WTC11 (cell line): ENCODE measurements at regions not wholly inside any gene's neighbourhood (a gene's known extent, or its start where the extent isn't known, plus 50 kb on each side); places are given as distances from the start of the nearest gene placed in this dataset.

Experiments
- ATAC-seq: fragments of 200-7000 bp; cut with Tn5 transposase; 2 replicates; pipeline ENCODE4 v1.10.0; 2021; ENCODE audit warnings: mild to moderate bottlenecking, moderate library complexity
- CTCF ChIA-PET: fragments of 300-600 bp; sonication (Branson Sonifier 250); formaldehyde crosslinking; loops from one replicate; lab custom pipeline; 2021; ENCODE audit warnings: antibody characterized with exemption; lab: Charles Lee
- POLR2A ChIA-PET: fragments of 350-600 bp; sonication (Branson Sonifier 250); formaldehyde crosslinking; loops from one replicate; lab custom pipeline; 2021; ENCODE audit warnings: antibody characterized with exemption; lab: Charles Lee
- DNase-seq: peaks from one replicate; pipeline ENCODE4 v3.0.0; 2021; ENCODE audit warnings: low spot score
- H3K27ac Mint-ChIP-seq: 2 replicates; pipeline ENCODE4 v1.8.0; 2021; ENCODE audit warnings: mixed read lengths
- H3K27me3 Mint-ChIP-seq: 2 replicates; pipeline ENCODE4 v1.8.0; 2021; ENCODE audit warnings: low read depth, mild to moderate bottlenecking, moderate library complexity, mixed read lengths
- H3K36me3 Mint-ChIP-seq: 2 replicates; pipeline ENCODE4 v1.8.0; 2021; ENCODE audit warnings: mixed read lengths
- H3K4me1 Mint-ChIP-seq: 2 replicates; pipeline ENCODE4 v1.8.0; 2022; ENCODE audit warnings: mixed read lengths
- H3K4me3 Mint-ChIP-seq: 2 replicates; pipeline ENCODE4 v1.8.0; 2021; ENCODE audit warnings: mild to moderate bottlenecking, moderate library complexity, mixed read lengths
- H3K9me3 Mint-ChIP-seq: 2 replicates; pipeline ENCODE4 v1.8.0; 2021; ENCODE audit warnings: mixed read lengths
- ELF4 ChIP-seq: sonication (generic); formaldehyde crosslinking; IDR thresholded peaks from 2 replicates; pipeline ENCODE4 v1.8.1; 2022; ENCODE audit warnings: low read depth, mild to moderate bottlenecking, moderate library complexity, missing genetic modification reagents
- EMX1 ChIP-seq: fragments of 250-450 bp; sonication (Bioruptor Pico); IDR thresholded peaks from 2 replicates; pipeline ENCODE4 v1.8.0; 2021; ENCODE audit warnings: mild to moderate bottlenecking
- FOXK1 ChIP-seq: sonication (generic); formaldehyde crosslinking; IDR thresholded peaks from 2 replicates; pipeline ENCODE4 v1.8.0; 2022; ENCODE audit warnings: mild to moderate bottlenecking, moderate library complexity, missing genetic modification reagents
- HMGA2 ChIP-seq: fragments of 250-450 bp; sonication (Bioruptor Pico); IDR thresholded peaks from 2 replicates; pipeline ENCODE4 v1.4.0; 2021; ENCODE audit warnings: mild to moderate bottlenecking, moderate library complexity
- NFATC4 ChIP-seq: fragments of 250-450 bp; sonication (Bioruptor Pico); IDR thresholded peaks from 2 replicates; pipeline ENCODE4 v1.9.0; 2021; ENCODE audit warnings: mild to moderate bottlenecking
- NR3C1 ChIP-seq: sonication (generic); formaldehyde crosslinking; conservative IDR thresholded peaks from 2 replicates; pipeline ENCODE4 v1.8.1; 2023; ENCODE audit warnings: low read depth, mild to moderate bottlenecking, missing genetic modification reagents
- TEAD1 ChIP-seq: sonication (generic); formaldehyde crosslinking; IDR thresholded peaks from 2 replicates; pipeline ENCODE4 v1.8.0; 2022; ENCODE audit warnings: mild to moderate bottlenecking, missing genetic modification reagents
- TP53 ChIP-seq: sonication (generic); formaldehyde crosslinking; IDR thresholded peaks from 2 replicates; pipeline ENCODE4 v1.8.1; 2023; ENCODE audit warnings: mild to moderate bottlenecking, missing genetic modification reagents
- ZNF138 ChIP-seq: sonication (generic); formaldehyde crosslinking; conservative IDR thresholded peaks from 2 replicates; pipeline ENCODE4 v1.8.1; 2022; ENCODE audit warnings: mild to moderate bottlenecking, moderate library complexity, missing genetic modification reagents
- TF ChIP-seq, protein P1 (sequence below): fragments of 250-450 bp; sonication (Bioruptor Pico); IDR thresholded peaks from 2 replicates; pipeline ENCODE4 v1.9.0; 2021; ENCODE audit warnings: mild to moderate bottlenecking, borderline replicate concordance
- TF ChIP-seq, protein P2 (sequence below): sonication (generic); formaldehyde crosslinking; IDR thresholded peaks from 2 replicates; pipeline ENCODE4 v1.8.1; 2022; ENCODE audit warnings: low read depth, mild to moderate bottlenecking, moderate library complexity, missing genetic modification reagents, borderline replicate concordance
- TF ChIP-seq, protein P3 (sequence below): fragments of 250-450 bp; sonication (Bioruptor Pico); IDR thresholded peaks from 2 replicates; pipeline ENCODE4 v1.9.0; 2021; ENCODE audit warnings: moderate library complexity, mild to moderate bottlenecking, inconsistent platforms, borderline replicate concordance
- TF ChIP-seq, protein P4 (sequence below): sonication (generic); formaldehyde crosslinking; IDR thresholded peaks from 2 replicates; pipeline ENCODE4 v1.8.1; 2023; ENCODE audit warnings: mild to moderate bottlenecking, missing genetic modification reagents
- TF ChIP-seq, protein P5 (sequence below): sonication (generic); formaldehyde crosslinking; IDR thresholded peaks from 2 replicates; pipeline ENCODE4 v1.8.1; 2023; ENCODE audit warnings: mild to moderate bottlenecking, missing genetic modification reagents, borderline replicate concordance
- TF ChIP-seq, protein P6 (sequence below): fragments of 200-600 bp; IDR thresholded peaks from 2 replicates; pipeline ENCODE4 v1.8.0; 2022; ENCODE audit warnings: antibody characterized with exemption
- TF ChIP-seq, protein P7 (sequence below): fragments of 250-450 bp; sonication (Bioruptor Pico); conservative IDR thresholded peaks from 2 replicates; pipeline ENCODE4 v1.9.0; 2021; ENCODE audit warnings: mild to moderate bottlenecking
- TF ChIP-seq, protein P8 (sequence below): sonication (generic); formaldehyde crosslinking; IDR thresholded peaks from 2 replicates; pipeline ENCODE4 v1.8.1; 2023; ENCODE audit warnings: mild to moderate bottlenecking, missing genetic modification reagents

DNA sequence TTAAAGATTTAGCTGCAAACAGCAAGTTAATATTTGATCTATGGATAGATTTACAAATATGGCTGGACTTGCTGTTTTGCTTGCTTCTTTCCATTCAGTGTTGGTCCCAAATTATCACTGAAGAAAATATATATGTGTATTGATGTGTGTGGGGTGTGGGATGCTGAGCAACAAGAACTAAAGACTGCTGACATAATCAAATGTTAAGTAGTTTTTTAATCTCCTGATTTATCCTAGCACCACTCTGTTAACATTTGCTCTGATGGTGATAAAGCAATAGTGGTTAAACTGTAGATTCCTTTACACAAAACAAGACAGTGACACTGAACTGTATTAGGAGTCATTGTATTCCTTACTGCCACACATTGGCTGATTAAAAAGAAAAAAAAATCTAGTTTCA, 1023.5 kb upstream of the B3GALT2 start (continued):
- TF ChIP-seq, protein P1, sequence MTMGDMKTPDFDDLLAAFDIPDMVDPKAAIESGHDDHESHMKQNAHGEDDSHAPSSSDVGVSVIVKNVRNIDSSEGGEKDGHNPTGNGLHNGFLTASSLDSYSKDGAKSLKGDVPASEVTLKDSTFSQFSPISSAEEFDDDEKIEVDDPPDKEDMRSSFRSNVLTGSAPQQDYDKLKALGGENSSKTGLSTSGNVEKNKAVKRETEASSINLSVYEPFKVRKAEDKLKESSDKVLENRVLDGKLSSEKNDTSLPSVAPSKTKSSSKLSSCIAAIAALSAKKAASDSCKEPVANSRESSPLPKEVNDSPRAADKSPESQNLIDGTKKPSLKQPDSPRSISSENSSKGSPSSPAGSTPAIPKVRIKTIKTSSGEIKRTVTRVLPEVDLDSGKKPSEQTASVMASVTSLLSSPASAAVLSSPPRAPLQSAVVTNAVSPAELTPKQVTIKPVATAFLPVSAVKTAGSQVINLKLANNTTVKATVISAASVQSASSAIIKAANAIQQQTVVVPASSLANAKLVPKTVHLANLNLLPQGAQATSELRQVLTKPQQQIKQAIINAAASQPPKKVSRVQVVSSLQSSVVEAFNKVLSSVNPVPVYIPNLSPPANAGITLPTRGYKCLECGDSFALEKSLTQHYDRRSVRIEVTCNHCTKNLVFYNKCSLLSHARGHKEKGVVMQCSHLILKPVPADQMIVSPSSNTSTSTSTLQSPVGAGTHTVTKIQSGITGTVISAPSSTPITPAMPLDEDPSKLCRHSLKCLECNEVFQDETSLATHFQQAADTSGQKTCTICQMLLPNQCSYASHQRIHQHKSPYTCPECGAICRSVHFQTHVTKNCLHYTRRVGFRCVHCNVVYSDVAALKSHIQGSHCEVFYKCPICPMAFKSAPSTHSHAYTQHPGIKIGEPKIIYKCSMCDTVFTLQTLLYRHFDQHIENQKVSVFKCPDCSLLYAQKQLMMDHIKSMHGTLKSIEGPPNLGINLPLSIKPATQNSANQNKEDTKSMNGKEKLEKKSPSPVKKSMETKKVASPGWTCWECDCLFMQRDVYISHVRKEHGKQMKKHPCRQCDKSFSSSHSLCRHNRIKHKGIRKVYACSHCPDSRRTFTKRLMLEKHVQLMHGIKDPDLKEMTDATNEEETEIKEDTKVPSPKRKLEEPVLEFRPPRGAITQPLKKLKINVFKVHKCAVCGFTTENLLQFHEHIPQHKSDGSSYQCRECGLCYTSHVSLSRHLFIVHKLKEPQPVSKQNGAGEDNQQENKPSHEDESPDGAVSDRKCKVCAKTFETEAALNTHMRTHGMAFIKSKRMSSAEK (CRISPR knock-in tag), result no peak
- TF ChIP-seq, protein P2, sequence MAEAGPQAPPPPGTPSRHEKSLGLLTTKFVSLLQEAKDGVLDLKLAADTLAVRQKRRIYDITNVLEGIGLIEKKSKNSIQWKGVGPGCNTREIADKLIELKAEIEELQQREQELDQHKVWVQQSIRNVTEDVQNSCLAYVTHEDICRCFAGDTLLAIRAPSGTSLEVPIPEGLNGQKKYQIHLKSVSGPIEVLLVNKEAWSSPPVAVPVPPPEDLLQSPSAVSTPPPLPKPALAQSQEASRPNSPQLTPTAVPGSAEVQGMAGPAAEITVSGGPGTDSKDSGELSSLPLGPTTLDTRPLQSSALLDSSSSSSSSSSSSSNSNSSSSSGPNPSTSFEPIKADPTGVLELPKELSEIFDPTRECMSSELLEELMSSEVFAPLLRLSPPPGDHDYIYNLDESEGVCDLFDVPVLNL (CRISPR knock-in tag), result no peak
- no peak for TF ChIP-seq TEAD1 (CRISPR knock-in tag)
- TF ChIP-seq, protein P3, sequence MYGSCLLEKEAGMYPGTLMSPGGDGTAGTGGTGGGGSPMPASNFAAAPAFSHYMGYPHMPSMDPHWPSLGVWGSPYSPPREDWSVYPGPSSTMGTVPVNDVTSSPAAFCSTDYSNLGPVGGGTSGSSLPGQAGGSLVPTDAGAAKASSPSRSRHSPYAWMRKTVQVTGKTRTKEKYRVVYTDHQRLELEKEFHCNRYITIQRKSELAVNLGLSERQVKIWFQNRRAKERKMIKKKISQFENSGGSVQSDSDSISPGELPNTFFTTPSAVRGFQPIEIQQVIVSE (CRISPR knock-in tag), result no peak
- TF ChIP-seq NFATC4 (CRISPR knock-in tag), result no peak
- no peak for TF ChIP-seq FOXK1 (CRISPR knock-in tag)
- TF ChIP-seq NR3C1, result no peak
- TF ChIP-seq, protein P4, sequence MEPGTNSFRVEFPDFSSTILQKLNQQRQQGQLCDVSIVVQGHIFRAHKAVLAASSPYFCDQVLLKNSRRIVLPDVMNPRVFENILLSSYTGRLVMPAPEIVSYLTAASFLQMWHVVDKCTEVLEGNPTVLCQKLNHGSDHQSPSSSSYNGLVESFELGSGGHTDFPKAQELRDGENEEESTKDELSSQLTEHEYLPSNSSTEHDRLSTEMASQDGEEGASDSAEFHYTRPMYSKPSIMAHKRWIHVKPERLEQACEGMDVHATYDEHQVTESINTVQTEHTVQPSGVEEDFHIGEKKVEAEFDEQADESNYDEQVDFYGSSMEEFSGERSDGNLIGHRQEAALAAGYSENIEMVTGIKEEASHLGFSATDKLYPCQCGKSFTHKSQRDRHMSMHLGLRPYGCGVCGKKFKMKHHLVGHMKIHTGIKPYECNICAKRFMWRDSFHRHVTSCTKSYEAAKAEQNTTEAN, result no peak
- TF ChIP-seq, protein P5, sequence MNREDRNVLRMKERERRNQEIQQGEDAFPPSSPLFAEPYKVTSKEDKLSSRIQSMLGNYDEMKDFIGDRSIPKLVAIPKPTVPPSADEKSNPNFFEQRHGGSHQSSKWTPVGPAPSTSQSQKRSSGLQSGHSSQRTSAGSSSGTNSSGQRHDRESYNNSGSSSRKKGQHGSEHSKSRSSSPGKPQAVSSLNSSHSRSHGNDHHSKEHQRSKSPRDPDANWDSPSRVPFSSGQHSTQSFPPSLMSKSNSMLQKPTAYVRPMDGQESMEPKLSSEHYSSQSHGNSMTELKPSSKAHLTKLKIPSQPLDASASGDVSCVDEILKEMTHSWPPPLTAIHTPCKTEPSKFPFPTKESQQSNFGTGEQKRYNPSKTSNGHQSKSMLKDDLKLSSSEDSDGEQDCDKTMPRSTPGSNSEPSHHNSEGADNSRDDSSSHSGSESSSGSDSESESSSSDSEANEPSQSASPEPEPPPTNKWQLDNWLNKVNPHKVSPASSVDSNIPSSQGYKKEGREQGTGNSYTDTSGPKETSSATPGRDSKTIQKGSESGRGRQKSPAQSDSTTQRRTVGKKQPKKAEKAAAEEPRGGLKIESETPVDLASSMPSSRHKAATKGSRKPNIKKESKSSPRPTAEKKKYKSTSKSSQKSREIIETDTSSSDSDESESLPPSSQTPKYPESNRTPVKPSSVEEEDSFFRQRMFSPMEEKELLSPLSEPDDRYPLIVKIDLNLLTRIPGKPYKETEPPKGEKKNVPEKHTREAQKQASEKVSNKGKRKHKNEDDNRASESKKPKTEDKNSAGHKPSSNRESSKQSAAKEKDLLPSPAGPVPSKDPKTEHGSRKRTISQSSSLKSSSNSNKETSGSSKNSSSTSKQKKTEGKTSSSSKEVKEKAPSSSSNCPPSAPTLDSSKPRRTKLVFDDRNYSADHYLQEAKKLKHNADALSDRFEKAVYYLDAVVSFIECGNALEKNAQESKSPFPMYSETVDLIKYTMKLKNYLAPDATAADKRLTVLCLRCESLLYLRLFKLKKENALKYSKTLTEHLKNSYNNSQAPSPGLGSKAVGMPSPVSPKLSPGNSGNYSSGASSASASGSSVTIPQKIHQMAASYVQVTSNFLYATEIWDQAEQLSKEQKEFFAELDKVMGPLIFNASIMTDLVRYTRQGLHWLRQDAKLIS (CRISPR knock-in tag), result no peak
- TF ChIP-seq, all 79 proteins: peak for 0

DNA sequence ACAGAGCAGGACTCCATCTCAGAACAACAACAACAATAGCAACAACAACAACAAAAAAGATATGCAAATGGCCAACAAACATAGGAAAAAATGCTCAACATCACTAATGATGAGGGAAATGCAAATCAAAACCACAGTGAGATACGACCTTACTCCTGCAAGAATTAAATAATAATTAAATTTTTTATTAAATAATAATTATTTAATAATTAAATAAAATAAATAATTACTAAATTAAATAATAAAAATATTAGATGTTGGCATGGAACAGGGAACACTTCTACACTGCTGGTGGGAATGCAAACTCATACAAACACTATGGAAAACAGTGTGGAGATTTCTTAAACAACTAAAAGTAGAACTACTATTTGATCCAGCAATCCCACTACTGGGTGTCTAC, 1022.3 kb upstream of the B3GALT2 start:
- H3K9me3 Mint-ChIP-seq, result peaks cover 15% of the 10 kb centered on the region
- ATAC-seq (no peak), DNase-seq (no peak)
- H3K4me3 Mint-ChIP-seq, result no peak overlapping the region
- H3K27me3 Mint-ChIP-seq, result no peaks in the 10 kb centered on the region
- CTCF ChIA-PET, result no interaction called here
- peaks cover under 1% of the 10 kb centered on the region; the same call in 1 of the 2 replicates for H3K4me1 Mint-ChIP-seq
- H3K27ac Mint-ChIP-seq, result no peak overlapping the region
- TF ChIP-seq HMGA2, result peak; percentile 99
- no peak for TF ChIP-seq ZNF138
- TF ChIP-seq ELF4 (CRISPR knock-in tag), result no peak
- TF ChIP-seq, protein P6, sequence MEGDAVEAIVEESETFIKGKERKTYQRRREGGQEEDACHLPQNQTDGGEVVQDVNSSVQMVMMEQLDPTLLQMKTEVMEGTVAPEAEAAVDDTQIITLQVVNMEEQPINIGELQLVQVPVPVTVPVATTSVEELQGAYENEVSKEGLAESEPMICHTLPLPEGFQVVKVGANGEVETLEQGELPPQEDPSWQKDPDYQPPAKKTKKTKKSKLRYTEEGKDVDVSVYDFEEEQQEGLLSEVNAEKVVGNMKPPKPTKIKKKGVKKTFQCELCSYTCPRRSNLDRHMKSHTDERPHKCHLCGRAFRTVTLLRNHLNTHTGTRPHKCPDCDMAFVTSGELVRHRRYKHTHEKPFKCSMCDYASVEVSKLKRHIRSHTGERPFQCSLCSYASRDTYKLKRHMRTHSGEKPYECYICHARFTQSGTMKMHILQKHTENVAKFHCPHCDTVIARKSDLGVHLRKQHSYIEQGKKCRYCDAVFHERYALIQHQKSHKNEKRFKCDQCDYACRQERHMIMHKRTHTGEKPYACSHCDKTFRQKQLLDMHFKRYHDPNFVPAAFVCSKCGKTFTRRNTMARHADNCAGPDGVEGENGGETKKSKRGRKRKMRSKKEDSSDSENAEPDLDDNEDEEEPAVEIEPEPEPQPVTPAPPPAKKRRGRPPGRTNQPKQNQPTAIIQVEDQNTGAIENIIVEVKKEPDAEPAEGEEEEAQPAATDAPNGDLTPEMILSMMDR, result no peak
- TF ChIP-seq EMX1 (CRISPR knock-in tag), result no peak
- TF ChIP-seq, protein P7, sequence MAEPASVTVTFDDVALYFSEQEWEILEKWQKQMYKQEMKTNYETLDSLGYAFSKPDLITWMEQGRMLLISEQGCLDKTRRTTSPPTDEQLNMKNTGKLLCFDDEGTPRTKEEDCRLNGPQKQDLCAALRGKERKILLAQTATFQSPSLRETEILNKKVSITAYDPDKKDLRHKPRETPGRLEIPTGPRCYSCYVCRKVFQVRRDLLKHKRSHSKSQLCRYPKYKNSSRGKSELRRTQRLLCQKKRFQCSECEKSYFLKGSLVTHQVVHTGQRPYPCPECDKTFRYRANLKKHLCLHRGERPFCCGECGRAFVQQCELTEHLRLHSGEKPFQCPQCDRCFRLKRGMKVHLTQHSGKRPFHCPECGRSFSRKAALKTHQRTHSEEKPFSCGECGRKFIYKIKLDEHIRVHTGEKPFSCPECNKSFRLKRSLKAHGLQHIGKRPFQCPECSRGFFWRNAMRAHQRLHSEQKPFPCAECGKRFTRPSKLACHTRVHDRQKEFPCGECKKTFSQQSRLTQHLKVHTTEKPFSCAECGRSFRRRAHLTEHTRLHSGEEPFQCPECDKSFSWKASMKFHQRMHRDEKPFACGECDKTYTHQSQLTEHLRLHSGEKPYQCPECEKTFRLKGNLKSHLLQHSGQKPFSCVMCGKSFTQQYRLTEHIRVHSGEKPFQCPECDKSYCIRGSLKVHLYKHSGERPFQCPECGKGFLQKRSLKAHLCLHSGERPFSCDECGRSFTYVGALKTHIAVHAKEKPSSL (CRISPR knock-in tag), result no peak
- TF ChIP-seq, protein P8, sequence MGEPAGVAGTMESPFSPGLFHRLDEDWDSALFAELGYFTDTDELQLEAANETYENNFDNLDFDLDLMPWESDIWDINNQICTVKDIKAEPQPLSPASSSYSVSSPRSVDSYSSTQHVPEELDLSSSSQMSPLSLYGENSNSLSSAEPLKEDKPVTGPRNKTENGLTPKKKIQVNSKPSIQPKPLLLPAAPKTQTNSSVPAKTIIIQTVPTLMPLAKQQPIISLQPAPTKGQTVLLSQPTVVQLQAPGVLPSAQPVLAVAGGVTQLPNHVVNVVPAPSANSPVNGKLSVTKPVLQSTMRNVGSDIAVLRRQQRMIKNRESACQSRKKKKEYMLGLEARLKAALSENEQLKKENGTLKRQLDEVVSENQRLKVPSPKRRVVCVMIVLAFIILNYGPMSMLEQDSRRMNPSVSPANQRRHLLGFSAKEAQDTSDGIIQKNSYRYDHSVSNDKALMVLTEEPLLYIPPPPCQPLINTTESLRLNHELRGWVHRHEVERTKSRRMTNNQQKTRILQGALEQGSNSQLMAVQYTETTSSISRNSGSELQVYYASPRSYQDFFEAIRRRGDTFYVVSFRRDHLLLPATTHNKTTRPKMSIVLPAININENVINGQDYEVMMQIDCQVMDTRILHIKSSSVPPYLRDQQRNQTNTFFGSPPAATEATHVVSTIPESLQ (CRISPR knock-in tag), result no peak
- no peak for TF ChIP-seq TP53 (CRISPR knock-in tag)
- peaks cover 8% of the 10 kb centered on the region for H3K36me3 Mint-ChIP-seq
- POLR2A ChIA-PET, result no interaction called here
